C4-2B (cell line): ENCODE measurements at regions not wholly inside any gene's neighbourhood (a gene's known extent, or its start where the extent isn't known, plus 50 kb on each side); places are given as distances from the start of the nearest gene placed in this dataset.

ENCODE experiments used
- H3K27ac ChIP-seq: fragments of 450-650 bp; 2 replicates; pipeline ENCODE4 v1.5.1; 2017
- ZFX ChIP-seq: fragments of 450-650 bp; IDR thresholded peaks from 2 replicates; pipeline ENCODE4 v1.6.1; 2017
- TF ChIP-seq, protein P1 (sequence below): fragments of 450-650 bp; conservative IDR thresholded peaks from 2 replicates; pipeline ENCODE4 v1.5.1; 2017; ENCODE audit warnings: mild to moderate bottlenecking

DNA sequence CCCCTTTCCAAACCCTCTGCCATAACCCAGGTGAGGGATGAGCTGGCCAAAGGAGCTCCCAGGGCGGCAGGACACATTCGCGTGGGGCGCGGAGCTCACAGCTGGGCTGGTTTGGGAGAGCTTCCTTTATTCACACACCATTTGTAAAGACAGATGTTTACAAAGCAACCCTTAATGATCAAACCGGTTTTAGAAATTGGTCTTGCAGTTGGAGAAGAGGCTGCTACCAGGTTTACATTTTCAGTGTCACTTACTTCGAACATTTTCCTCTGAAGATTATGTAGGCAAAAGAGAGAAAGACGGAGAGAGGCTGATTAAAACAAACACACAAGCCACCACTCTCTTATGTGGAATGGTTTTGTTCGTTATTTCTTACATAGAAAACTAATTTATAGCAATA, 648.7 kb downstream of the IRX1 start:
- no peak overlapping the region for H3K27ac ChIP-seq
- TF ChIP-seq, protein P1, sequence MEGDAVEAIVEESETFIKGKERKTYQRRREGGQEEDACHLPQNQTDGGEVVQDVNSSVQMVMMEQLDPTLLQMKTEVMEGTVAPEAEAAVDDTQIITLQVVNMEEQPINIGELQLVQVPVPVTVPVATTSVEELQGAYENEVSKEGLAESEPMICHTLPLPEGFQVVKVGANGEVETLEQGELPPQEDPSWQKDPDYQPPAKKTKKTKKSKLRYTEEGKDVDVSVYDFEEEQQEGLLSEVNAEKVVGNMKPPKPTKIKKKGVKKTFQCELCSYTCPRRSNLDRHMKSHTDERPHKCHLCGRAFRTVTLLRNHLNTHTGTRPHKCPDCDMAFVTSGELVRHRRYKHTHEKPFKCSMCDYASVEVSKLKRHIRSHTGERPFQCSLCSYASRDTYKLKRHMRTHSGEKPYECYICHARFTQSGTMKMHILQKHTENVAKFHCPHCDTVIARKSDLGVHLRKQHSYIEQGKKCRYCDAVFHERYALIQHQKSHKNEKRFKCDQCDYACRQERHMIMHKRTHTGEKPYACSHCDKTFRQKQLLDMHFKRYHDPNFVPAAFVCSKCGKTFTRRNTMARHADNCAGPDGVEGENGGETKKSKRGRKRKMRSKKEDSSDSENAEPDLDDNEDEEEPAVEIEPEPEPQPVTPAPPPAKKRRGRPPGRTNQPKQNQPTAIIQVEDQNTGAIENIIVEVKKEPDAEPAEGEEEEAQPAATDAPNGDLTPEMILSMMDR, result no peak
- no peak for TF ChIP-seq ZFX

DNA sequence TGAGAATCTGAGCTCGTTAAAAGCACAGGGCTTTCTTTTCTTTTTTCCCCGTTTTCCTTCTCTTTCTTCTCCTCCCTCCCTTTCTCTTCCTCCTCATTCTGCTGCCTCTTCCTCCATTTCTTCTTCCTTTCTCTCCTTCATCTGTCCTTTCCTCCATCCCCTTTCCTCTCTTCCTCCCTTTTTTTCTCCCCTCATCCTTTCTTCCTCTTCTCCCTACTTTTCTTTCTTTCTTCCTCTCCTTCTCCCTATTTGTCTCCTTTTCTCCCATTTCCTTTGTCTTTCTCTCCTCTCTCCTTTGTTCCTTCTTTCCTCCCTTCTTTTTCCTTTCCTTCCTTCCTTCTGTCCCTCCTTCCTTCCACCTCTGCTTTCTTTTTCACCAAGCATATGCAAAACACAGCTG, 649.4 kb downstream of the IRX1 start:
- no peak for TF ChIP-seq ZFX
- H3K27ac ChIP-seq, result no peak overlapping the region

DNA sequence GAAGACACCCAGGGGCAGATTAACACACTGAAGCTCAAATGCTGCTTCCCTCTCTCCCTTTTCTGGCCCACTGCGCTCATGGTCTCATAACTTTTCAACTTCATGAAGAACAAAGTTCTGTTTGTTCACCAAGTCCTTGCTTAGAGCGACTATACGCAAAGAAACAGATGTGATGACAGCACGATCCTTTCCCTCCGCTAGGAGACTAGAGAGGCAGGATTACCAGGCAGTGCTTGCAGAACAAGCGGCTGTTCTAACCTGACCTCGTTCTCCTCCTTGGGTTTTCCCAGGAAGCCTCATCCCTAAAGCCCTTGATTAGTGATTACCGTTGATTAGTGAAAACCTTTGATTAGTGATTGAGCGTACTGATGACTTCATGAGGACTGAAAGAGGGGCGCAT, 649.9 kb downstream of the IRX1 start:
- no peak for TF ChIP-seq ZFX
- TF ChIP-seq, protein P1, result no peak
- H3K27ac ChIP-seq, result no peak overlapping the region

DNA sequence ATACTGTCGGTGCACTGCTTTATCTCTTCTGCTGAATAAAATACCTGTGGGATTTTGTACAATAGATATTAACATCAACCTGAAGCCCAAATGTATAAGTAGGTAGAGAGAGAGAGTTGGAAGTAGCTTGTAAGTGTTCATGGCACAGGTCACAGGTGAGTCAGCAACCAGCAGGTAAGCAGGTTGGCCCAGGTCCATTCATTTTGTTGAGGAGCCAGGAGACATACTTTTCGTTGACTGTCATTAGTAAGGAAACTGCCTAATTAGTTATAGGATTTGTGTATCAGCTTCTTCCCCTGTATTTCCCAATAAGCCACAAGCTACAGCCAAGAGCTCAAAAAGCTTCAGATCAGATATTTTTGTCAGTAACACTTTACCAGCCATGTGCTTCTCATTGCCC, 650.8 kb downstream of the IRX1 start:
- TF ChIP-seq, protein P1, result no peak
- TF ChIP-seq ZFX, result no peak
- H3K27ac ChIP-seq, result no peak overlapping the region

DNA sequence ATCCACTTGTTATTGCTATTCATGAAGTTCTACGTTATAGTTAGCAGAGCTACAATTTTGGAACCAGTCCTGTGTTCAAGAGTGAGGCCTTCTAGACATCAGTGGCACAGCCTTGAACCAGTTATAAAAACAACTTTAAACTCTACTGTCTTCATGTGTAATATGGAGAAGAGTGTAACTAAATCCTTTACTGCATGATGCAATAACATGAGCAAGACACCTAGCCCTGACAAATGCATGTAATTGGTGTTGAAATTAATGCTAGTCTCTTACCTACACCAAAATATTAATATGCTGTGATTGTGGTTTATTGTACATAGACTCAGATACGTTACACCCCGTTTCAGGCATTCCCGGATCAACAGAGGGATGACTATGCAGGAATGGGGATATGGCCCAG, 654.6 kb downstream of the IRX1 start:
- no peak for TF ChIP-seq ZFX
- TF ChIP-seq, protein P1, result no peak
- no peak overlapping the region for H3K27ac ChIP-seq

DNA sequence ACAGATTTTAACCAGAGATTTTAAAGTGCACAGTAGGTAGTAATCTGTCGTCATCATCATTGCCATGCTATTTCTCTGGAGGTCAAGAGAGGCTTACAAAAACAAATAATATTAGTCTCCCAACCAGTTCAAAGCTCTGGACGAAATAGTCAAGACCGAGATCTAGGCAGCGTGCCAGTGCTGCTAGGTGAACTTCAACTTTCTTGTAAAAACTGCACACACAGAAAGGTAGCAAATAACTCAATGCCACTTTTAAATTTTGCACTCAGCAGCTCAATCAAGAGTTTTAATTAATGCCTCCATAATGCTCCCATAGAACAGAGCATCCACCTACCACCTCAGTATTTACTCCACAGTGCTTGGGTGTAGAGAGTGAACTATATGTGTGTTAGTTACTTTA, 656.8 kb downstream of the IRX1 start:
- no peak for TF ChIP-seq ZFX
- TF ChIP-seq, protein P1, result no peak
- no peak overlapping the region for H3K27ac ChIP-seq

DNA sequence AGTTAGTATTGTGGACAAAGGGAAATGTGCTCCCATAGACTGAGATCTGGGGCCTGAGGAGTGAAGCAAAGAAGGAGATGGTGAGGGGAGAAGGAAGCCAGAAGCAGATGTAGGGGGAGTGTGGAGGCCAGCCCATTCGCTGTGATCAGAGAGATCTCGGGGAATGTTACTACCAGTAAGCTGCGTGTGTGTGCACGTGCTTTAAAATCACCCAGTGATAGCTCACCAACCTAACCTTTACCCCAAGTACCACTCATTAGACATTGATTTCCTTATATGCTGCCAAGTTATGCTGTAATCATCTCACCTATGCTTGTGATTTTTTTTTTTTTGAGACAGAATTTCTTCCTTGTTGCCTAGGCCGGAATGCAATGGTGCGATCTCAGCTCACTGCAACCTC, 659.1 kb downstream of the IRX1 start:
- TF ChIP-seq ZFX, result no peak
- TF ChIP-seq, protein P1, result no peak
- H3K27ac ChIP-seq, result no peak overlapping the region

DNA sequence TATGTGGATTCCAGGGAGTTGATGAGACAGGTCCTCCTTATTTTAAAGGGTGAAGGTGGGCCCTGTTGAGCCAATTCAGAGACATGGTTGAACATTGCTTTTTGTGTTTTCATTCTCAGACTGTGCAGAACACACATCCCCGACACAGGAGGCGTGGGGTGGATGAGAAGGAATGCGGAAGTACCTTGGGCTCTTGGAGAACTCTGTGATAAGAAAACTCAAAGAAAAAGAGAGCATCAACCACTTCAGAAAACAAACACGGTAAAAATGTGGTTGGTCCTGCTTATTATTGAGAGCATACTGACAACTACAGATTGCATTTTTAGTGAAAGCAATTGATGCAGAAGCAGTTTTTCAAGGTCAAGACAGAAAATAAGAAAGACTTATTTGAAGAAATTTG, 659.8 kb downstream of the IRX1 start:
- TF ChIP-seq, protein P1, result no peak
- TF ChIP-seq ZFX, result no peak
- no peak overlapping the region for H3K27ac ChIP-seq
